Retinal pigment epithelial cell (primary cell): ENCODE measurements at regions not wholly inside any gene's neighbourhood (a gene's known extent, or its start where the extent isn't known, plus 50 kb on each side); places are given as distances from the start of the nearest gene placed in this dataset.

ENCODE experiments used
- DNase-seq: peaks from one replicate; pipeline ENCODE4 v3.0.0-alpha.2; 2010; ENCODE audit warnings: low read depth
- H3K4me3 ChIP-seq: 2 replicates; pipeline ENCODE4 v1.5.1; 2011; ENCODE audit warnings: mild to moderate bottlenecking, low read length, control low read depth, moderate library complexity
- CTCF ChIP-seq: conservative IDR thresholded peaks from 2 replicates; pipeline ENCODE4 v1.5.1; 2011; ENCODE audit warnings: low read depth, low read length, control low read depth, inconsistent platforms

GRCh38 chr6:33929575-33930288, 125.9 kb upstream of the MLN start:
- no peak overlapping the region for H3K4me3 ChIP-seq
- no peak for TF ChIP-seq CTCF
- no peak for DNase-seq

GRCh38 chr6:33927616-33928015, 123.8 kb upstream of the MLN start:
- no peak for DNase-seq
- no peak for TF ChIP-seq CTCF
- H3K4me3 ChIP-seq, result no peak overlapping the region

DNA sequence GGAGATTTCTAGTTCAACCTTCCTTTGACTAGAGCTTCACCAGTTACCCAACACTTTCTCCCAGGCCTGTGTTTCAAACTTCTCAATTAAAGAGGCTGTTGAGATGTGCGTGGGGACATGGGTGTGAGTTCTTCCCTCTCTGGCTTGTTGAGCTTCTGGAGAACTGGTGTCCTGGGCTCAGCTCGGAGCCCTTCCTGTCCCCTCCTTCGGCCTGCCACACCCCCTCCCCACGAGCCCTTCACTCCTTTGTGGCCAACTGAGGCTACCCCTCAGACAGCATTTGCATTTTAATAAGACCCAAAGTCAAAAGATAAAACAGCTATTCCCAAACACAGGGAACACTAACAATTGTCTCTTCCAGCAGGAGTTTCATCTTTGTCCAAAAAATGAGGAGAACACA, 123.3 kb upstream of the MLN start:
- TF ChIP-seq CTCF, result no peak
- DNase-seq, result no peak
- H3K4me3 ChIP-seq, result no peak overlapping the region

- no peak for DNase-seq
- H3K4me3 ChIP-seq, result no peak overlapping the region
- TF ChIP-seq CTCF, result no peak
These were observed 122.6 kb upstream of the MLN start for GRCh38 chr6:33926451-33926850.

- TF ChIP-seq CTCF, result no peak
- H3K4me3 ChIP-seq, result no peak overlapping the region
- no peak for DNase-seq
These were observed 122.1 kb upstream of the MLN start for GRCh38 chr6:33925936-33926335.

DNA sequence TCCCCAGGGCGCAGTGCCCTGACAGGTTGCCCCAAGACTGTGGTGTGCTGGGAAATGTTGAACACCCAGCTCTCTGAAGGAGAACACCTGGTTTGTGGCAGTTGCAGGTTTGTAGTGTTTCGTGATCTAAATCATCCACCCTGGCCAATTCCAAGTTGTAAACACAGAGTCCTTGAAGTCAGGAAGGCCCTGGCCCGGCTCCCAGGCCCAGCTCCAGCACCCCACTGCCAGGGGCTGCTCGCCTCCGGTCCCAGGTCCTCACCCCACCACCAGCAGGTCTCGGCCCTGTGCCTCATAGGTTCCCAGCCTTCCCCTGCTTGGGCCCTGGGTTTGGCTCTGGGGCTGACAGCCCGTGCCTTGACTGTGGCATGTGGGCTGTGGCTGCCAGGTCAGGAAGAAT, 121.4 kb upstream of the MLN start:
- no peak for DNase-seq
- no peak overlapping the region for H3K4me3 ChIP-seq
- TF ChIP-seq CTCF, result no peak

GRCh38 chr6:33924681-33925080, 120.9 kb upstream of the MLN start:
- DNase-seq, result no peak
- no peak for TF ChIP-seq CTCF

More at GRCh38 chr6:33924681-33925080, 120.9 kb upstream of the MLN start:
- H3K4me3 ChIP-seq, result no peak overlapping the region
